ENCODE measurements at regions not wholly inside any gene's neighbourhood (a gene's known extent, or its start where the extent isn't known, plus 50 kb on each side); places are given as distances from the start of the nearest gene placed in this dataset.
"Not testable (repeated sequence)": the region's sequence is repeated elsewhere in the genome, so short reads cannot be mapped to it uniquely, and the experiment has no call there.

DNA sequence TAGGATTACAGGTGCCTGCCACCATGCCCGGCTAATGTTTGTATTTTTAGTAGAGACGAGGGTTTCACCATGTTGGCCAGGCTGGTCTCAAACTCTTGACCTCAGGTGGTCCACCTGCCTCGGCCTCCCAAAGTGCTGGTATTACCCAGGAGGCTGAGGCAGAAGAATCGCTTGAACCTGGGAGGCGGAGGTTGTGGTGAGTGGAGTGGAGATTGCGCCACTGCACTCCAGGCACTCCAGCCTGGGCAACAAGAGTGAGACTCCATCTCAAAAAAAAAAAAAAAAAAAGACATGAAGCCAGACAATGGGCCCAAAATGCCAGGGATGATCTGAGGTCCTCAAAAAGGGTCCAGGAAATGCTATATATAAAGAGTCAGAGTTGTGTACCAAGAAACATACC is 392.9 kb downstream of the SEC14L1 start:
- DNase-seq = not testable (repeated sequence)

DNA sequence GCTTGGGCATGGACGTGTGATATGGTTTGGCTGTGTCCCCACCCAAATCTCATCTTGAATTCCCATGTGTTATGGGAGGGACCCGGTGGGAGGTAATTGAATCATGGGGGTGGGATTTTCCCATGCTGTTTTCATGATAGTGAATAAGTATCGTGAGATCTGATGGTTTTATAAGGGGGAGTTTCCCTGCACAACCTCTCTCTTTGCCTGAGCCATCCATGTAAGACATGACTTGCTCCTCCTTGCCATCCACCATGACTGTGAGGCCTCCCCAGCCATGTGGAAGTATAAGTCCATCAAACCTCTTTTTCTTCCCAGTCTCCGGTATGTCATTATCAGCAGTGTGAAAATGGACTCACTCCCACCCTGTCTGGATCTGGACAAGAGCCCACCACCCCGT is 393.4 kb downstream of the SEC14L1 start:
- no peak for DNase-seq

DNA sequence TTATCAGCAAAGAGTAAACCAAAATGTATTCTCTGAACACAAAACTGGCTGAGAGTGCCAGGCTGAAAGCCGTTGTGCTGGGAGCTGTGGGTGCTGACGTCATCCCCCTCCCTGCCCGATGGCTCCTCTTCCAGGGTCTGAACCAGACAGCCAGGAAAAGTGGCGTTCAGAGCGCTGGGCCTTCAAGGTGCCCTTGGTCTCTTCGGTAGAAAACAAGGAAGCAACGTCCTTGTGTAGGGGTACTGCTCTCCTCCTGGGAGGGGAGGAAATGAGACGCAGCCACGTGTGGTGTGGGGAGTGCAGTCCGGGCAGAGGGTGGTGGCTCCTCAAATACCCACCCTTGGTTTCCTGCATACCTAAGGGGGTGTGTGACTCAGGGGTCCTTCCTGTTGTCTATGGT is 394.7 kb downstream of the SEC14L1 start:
- DNase-seq = no peak

DNA sequence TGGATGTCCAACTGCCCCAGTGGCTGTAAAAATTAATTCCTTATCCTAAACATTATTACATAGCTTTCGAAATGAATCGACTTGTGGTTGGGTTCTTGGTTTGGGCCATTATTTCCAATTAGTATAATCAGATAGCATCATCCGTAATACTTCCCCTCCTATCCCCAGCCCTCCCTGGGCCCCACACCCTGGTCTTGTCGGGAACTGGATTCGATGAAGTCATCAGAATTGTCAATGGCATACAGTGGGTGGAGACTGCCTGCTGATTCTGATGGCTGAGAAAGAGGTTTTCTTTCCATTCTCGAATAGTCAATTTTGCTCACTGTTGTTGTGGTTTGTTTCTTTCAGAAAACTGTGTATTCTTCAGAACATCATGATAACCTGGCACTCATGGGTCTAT is 395.1 kb downstream of the SEC14L1 start:
- DNase-seq = no peak

DNA sequence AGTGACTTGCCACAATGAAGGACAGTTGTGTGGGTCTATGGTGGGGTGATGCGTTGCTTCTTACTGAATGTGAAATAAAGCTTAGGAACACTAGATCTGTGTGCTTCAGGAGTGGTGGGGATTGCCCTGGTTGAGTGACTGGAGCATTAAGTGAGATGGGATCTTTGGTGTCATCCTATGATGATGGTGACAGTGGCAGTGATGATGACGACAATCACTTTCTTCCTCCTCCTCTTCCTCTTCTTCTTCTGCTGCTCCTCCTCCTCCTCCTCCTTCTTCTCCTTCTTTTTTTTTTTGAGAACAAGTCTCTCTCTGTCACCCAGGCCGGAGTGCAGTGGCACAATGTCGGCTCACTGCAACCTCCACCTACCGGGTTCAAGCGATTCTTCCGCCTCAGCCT is 396.8 kb downstream of the SEC14L1 start:
- DNase-seq = no peak

DNA sequence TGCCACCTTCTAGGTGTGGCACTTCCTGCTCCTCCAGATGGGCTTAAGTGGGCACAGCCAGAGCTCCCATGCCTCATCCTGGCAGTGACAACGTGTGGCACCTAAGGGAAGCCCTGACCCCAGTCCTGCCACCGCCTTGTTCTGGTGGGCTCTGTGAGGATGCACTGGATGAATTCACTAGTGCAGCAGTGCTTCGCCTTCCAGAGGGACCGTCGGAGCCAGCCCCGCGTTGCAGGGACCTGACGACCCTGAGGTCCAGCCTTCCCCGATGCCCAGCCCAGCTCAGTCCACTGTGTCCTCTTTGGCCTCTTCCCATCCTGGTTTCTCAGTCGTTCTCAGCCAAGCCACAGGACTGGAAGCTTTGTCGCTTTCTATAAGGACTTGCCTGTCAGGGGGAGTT is 399.8 kb downstream of the SEC14L1 start:
- DNase-seq = no peak

DNA sequence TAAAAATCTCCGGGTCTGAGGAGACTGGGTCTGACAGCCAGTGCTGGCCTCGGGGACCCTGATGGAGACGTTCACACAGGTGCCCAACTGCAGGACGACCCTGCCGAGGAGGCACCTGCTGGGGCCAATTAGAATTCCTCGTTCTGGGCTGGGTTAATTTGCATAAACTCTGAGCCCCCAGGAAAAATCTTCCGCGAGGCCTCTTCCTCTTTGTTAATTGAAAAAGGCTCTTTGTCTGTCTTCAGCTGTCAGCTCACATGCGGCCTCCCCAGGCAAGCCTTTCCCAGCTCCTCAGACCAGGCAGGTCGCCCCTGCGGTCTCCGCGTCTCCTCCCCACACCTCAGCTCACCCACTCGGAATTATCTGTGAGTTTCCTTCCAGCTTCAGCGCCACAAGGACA is 400.2 kb downstream of the SEC14L1 start:
- DNase-seq = no peak

DNA sequence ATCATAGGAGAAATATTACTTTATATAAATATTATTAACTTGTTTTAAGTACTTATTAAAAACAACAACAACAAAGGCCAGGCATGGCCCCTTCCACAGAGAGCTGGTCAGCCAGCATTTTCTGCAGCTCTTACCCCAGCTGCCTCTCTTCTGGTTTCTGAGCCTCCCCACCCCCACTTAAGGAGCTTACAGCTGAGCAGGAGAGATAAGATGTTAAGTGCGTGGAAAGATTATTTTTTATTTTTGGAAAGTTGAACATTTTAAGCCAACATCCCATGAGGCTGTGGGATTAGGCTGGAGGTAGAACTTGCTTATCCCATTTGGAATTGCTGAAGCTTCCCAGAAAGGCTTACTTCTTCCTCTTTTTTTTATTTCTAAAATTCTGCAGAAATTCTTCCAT is 401.2 kb downstream of the SEC14L1 start:
- no peak for DNase-seq

DNA sequence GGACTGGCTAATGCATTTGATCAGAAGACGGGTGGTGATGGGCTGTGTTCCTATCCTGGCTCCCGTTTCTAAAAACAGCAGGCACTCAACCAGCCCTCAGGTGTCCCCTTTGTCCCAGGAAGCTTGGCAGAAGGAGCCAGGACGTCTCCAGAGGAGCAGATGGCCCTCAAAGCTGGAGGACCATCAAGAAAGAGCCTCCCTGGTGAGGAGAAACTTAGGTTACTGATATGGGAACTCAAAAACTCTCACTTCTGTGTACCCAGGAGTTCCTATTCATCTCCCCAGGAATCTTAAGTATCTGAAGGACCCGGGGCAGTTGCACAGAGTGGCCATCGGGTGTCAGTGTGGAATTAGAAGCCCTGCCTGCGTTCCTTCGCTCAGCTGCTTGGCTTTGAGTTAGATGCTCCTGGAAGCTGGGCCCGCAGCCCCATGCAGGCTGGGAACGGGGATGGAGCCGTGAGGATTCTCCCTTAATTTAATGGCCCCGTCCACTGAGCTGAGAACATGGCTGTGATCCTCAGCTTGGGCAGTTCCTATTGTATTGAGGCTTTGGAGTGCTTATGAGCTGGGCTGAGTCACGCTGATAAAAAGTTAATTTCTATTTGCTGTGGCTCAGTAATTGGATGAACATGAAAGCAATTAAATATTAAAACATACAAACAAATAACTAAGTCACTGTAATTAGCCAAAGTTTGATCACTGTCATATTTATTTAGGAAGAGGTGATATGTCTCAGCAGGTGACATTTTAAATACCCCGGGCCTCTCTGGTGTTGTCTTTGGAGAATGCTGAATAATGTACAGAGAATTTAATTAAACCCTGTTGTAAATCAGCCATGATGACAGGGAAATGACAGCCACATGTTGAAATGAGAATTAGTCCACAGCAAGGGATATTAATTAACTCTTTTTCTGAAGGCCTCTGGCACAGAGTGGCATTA is 402.1 kb downstream of the SEC14L1 start:
- peak; percentile 55 for DNase-seq

DNA sequence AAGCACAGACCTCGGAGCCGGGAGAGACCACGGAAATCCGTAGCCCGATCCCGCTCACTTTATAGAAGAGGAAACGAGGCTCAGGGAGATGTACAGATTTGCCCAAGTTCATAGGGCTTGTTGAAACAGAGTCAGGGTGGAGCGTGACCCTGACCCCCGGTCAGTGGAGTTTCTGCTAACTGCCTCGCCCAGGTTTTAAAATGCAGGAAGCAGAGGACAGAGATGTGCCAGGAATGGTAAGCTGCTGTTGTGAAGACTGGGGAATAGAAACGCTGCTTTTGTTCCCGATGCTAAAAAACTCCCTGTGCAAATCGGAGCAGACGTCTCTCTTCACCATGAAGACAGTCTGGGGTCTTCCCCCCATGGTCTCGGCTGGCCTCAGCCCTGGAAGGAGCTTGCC is 403.0 kb downstream of the SEC14L1 start:
- no peak for DNase-seq

DNA sequence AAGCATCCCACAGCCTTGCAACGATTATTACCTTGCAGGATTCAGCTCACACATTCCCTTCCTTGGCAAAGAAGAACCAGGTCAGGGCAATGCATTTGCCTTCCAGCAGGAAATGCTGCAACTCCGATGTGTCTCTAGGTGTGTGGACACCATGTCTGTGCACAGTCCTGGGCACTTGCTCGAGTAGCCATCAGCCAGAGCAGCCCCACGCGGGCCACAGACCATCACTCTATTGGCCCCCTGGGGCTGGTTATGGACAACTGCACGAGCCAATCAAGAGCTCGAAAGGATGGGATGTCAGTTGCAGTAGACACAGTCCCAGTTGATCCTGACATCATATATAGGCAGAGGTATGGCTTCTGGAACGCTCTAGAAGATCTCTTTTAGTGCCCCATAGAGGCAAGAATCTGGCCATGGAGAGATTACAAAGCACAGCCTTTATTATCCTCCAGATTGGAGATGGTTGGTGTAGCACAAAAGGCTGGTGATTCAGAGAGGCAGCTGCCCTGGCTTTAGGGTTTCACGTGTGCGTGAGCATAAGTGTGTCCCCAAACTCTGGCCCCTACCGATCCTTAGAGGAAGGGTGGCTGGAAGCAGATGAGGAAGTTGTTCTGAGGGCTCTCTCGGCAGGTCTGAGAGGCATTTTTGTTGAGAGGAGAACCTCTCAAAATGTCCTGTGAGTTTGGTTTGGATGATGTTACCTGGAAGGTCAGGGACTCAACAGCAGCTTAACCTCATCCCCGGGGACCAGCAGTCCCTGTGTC is 403.8 kb downstream of the SEC14L1 start:
- no peak for DNase-seq

DNA sequence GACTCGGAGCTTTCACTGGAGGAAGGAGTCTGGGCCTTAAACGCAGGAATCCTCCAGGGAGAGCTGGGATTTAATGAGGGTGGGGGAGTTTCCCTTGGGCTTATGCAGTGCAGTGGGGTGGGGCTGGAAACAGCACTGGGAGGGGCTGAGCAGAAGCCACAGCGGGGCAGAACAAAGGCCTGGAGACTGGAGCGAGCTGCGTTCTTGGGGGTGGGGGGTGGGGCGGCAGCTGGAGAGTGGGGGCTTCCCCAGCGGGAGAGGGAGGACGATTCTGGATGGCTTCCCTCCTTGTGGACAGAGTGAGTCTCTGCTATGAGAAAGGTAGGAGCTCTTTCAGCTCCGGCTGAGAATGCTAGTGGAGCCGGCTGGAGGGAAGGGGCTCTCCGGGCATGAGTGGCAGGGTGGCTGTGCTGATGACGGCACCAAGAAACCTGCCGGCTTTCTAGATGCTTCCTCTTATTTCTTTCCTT is 406.0 kb downstream of the SEC14L1 start:
- DNase-seq = peak; percentile 11

DNA sequence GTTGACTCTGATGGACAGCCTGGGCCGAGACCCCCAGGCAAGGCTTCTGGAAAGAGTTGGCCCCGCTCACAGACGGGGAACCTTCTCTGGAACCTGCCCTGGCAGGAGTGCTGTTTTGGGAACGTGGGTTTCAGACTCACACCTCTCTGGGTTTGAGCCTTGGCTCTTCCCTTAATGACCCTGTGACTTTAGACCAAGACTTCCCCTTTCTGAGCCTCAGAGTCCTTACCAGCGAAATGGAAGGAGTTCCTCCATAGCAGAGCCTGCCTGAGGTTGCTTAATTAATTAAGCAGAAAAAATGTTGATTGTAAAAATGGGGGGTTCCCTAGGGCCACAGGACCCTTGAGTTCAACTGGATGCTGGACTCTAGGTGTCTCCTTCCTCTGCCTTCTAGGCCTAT is 408.2 kb downstream of the SEC14L1 start:
- no peak for DNase-seq

DNA sequence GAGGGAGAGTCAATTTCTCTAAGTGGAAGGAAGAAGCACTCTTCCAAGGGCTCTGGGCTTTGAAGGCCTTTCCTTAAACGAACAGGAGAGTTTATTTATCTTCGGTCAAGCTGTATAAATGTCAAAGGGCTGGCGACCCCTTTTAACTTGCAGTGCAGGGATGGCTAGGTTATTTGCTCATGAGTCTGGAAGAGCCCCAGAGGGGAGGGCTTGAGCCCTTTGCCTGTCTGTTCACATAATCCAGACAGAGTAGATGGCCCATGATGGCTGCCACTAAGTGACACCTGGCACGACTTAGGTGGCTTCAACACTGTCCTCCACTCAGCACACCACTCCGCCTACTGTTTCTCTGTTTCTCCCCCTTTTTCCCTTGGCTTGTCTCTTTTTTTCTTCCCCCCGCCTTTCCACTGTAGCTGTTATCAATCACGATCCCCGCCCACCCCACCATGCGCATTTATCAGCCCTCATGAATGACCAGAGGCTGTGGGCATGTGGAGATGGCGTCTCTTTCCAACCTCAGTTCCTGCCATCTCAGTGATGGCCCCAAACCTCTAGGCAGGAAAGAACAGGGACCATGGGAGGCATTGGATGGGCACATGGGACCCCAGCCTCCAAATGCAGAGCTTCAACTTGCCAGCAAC is 408.7 kb upstream of the TNRC6C start:
- no peak for DNase-seq

DNA sequence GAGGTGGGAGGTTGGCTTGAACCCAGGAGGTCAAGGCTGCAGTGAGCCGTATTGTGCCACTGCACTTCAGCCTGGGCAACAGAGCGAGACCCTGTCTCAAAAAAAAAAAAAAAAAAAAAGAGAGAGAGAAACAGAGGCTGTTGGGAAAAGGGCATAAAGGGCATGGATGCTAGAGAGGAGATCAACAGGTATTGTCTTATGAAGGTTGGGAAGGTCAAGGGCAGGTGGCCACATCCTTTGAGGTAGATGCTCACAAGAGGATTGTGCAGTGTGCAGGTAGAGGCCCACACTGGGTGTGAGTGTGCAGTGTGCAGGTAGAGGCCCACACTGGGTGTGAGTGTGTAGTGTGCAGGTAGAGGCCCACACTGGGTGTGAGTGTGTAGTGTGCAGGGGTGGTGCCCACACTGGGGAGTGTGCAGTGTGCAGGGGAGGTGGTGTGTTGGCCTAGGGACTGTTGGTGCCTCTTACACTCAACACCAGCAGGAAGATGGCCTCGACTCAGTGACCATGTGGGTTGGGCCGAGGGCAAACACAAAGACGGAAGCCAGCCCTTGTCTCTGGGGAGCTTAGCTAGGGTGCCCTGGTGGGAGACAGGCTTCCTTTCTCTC is 404.9 kb upstream of the TNRC6C start:
- no peak for DNase-seq

DNA sequence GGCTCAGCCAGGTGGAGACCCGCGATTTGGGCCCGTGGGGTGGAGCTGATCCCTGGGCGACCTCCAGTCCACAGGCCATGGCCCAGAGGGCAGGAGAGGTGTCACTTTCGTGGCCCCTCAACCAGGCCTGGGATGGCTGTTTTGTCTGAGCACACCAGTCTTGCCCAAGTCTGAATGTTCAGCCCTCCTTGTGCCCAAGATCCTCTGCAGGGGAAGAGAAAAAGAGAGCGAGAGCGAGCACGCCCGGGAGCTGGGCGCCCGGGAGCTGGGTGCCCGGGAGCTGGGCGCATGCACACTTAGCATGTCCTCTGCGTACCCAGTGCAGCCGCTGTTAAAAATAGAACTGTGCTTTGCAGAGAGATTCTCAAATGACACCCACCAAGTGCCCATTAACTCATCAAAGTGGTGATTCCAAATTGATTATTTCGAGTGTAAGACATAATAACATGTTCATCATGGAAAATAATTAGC is 403.3 kb upstream of the TNRC6C start:
- DNase-seq = no peak

DNA sequence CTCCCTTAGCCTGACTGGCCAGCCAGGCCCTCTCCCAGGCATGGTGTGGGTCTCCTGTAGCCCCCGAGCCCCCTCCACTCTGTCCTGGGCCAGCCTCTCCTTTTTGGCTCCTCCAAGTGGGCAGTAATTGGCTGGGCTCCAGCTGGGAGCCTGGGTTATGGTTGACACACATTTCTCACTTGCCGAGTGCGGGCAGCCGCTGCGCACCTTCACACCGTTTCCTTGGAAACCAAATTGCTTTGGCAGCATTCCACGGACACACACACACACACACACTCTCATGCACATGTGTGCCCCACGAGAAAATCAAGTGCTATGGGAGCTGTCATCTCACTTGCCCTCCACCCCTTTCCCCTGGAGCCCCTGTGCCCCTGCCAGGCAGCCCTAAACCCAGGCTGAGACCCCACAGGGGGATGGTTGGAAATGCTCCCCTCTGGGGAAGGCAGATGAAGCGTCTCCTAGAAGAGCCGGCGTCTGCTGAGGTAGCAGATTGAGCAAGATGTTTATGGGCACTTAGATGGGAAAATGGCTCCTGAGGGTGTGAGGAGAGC is 402.7 kb upstream of the TNRC6C start:
- peak; percentile 20 for DNase-seq

DNA sequence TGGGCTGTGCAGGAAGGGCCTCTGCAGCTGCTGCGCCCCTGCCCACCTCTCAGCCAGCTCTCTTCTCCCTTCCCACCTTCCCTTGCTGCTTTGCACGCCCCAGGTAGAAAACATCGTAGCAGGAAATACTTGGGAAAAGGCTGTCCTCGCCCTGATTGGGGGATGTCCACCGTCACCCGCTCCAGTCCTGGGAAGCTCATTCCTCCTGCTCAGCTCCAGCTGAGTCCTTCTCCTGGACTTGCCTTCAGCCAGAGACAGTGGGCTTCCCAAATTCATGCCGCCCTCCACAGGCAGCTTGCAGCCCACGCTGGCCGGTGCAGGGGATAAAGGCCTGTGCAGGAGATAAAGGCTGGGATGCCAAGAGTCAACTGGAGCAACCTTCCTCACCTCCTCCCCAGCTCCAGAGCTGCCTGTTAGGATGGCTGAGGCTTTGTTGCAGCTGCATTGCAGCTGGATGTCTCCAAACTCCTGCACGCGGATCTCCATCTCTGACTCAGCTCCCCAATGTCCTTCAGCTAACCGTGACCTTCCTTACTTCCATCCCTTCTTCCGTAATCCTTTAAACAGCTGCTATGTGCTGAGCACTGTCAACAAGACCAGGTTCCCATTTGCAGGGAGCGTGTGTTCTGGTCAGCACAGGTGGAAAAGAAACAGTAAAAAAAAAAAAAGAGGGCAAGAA is 402.0 kb upstream of the TNRC6C start:
- DNase-seq = no peak

DNA sequence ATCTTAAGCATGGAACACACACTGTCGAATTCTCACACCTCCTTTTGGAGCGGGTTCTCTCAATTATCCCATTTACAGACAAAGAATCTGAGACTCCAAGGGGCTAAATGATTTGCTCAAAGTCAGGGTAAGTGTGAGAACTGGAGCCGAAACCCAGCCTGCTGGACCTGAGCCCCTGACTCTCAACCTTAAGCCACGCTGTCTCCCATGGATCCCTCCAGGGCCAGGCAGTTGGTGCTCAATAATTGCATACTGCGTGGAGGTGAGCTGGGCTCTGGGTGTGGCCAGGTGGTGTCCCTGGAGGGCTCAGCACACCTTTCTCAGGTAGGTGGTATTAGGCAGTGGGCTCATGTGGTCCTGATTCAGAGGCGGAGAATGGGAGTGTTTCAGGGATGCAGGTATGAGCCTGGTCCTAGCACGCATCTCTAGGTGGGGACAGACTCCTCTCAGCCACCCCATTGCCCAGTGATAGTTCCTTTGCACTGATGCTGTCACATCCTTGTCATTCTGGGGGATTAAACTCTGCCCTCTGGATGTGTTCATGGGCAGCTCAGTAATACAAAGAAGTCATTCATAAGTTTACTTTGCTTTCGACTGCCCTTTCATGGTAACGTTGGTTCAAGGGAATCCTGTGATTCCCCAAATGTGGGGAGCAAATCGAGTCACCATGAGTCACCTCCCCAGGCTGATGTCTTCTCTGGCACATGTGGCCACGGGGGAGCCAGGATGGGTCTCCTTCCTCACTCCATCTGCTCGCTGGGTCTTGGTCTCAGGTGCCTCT is 399.5 kb upstream of the TNRC6C start:
- DNase-seq = no peak

DNA sequence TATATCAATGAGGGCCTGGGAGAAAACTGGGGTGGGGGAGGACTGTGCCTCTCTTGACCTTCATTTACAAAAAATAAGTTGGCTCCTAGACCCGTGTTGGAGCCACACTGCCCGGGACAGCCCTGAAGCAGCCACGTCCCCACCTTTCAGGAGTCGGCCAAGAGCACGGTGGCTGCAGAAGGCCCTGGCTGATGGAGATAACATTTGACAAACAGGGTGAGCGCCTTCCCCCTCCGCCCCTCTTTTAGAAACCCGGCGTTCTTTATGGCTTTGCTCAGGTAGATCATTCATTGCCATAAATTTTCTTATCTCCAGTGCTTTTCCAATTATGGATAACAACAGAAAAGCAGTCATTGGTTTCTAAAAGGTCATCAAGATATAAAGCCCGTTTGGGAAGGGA is 398.1 kb upstream of the TNRC6C start:
- DNase-seq = no peak

DNA sequence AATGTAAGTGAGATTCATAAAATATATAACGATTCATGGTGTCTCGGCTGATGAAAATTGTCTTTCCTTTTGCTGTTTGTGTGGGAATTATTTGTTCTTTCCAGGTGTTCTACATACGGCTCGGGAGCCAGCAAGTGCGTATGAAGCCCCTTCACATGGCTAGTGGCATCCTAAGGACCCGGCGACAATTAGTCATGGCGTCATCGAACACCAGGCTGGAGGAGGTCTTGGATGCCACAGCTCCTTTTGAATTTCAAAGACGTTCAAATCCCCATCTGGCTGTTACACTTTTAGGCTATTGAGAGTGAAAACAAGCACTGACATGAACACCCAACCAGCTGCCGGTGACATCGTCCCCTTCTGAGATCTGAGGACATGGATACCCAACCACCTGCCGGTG is 397.7 kb upstream of the TNRC6C start:
- no peak for DNase-seq

Measured in NCI-H226 (cell line).